B cell (primary cell): ENCODE measurements at regions not wholly inside any gene's neighbourhood (a gene's known extent, or its start where the extent isn't known, plus 50 kb on each side); places are given as distances from the start of the nearest gene placed in this dataset.

Experiments
- CTCF ChIP-seq: fragments of 200-600 bp; IDR thresholded peaks from one replicate; pipeline ENCODE4 v1.8.0; 2022; ENCODE audit warnings: antibody characterized with exemption, mild to moderate bottlenecking
- EZH2 ChIP-seq: IDR thresholded peaks from 2 replicates; pipeline ENCODE4 v1.6.1; 2012; ENCODE audit warnings: borderline replicate concordance, low read depth, mild to moderate bottlenecking, moderate library complexity, low read length; ENCODE audit not compliant: insufficient read depth, poor library complexity, severe bottlenecking

- TF ChIP-seq CTCF, result no peak
- TF ChIP-seq EZH2, result no peak
Measured at GRCh38 chr6:79778816-79779215, 147.7 kb downstream of the SH3BGRL2 start.
